Panc1 (cell line): ENCODE measurements at regions not wholly inside any gene's neighbourhood (a gene's known extent, or its start where the extent isn't known, plus 50 kb on each side); places are given as distances from the start of the nearest gene placed in this dataset.

Experiments
- ATAC-seq: fragments of 200-7000 bp; cut with Tn5 transposase; 2 replicates; pipeline ENCODE4 v1.9.1; 2020; ENCODE audit warnings: mild to moderate bottlenecking, moderate library complexity
- BruUV-seq: library from RNA; stranded (reverse); fragments of 400-500 nt; replicated peaks from 2 replicates; lab custom pipeline; 2021; lab: Mats Ljungman, UMichigan
- CTCF ChIA-PET: fragments of 300-600 bp; sonication (Branson Sonifier 250); formaldehyde crosslinking; loops from one replicate; lab custom pipeline; 2022; ENCODE audit warnings: antibody characterized with exemption; lab: Charles Lee
- POLR2A ChIA-PET: fragments of 300-600 bp; sonication (Branson Sonifier 250); formaldehyde crosslinking; loops from one replicate; lab custom pipeline; 2022; ENCODE audit warnings: antibody characterized with exemption; lab: Charles Lee
- DNase-seq: peaks from one replicate; pipeline ENCODE4 v3.0.0-alpha.2; 2010; ENCODE audit warnings: low read depth, low spot score
- H3K27ac ChIP-seq: 2 replicates; pipeline ENCODE4 v1.5.1; 2011; ENCODE audit warnings: mild to moderate bottlenecking, low read length, inconsistent platforms
- H3K27me3 ChIP-seq: fragments of 200-500 bp; sonication (Bioruptor generic); 2 replicates; pipeline ENCODE4 v1.6.0; 2014; ENCODE audit warnings: low read length, inconsistent platforms; ENCODE audit not compliant: control insufficient read depth, insufficient read depth
- H3K36me3 ChIP-seq: fragments of 200-500 bp; sonication (Bioruptor generic); 2 replicates; pipeline ENCODE4 v1.5.1; 2014; ENCODE audit warnings: inconsistent platforms, mild to moderate bottlenecking, low read length, moderate library complexity; ENCODE audit not compliant: control insufficient read depth, insufficient read depth
- H3K4me1 ChIP-seq: 2 replicates; pipeline ENCODE4 v1.5.1; 2011; ENCODE audit warnings: inconsistent platforms, mild to moderate bottlenecking, low read length, moderate library complexity; ENCODE audit not compliant: control insufficient read depth, insufficient read depth
- H3K4me3 ChIP-seq, 2 experiments: 2 replicates each; pipeline ENCODE4 v1.5.1; 2011 to 2012; ENCODE audit warnings: low read depth in 2 of 2, low read length in 2 of 2, mild to moderate bottlenecking in 2 of 2, inconsistent platforms in 1 of 2, moderate library complexity in 1 of 2
- H3K9me3 ChIP-seq: fragments of 200-500 bp; sonication (Bioruptor generic); 2 replicates; pipeline ENCODE4 v1.5.1; 2014; ENCODE audit warnings: low read depth, mild to moderate bottlenecking, inconsistent platforms, low read length, moderate library complexity; ENCODE audit not compliant: control insufficient read depth, insufficient read depth
- CTCF ChIP-seq: fragments of 450-650 bp; IDR thresholded peaks from 2 replicates; pipeline ENCODE4 v1.5.1; 2017; ENCODE audit warnings: mild to moderate bottlenecking
- POLR2AphosphoS5 ChIP-seq: IDR thresholded peaks from 2 replicates; pipeline ENCODE4 v1.6.1; 2012; ENCODE audit warnings: mild to moderate bottlenecking, low read depth, low read length, moderate library complexity
- REST ChIP-seq, 2 experiments: IDR thresholded peaks; 2 replicates each; pipeline ENCODE4 v1.6.1; 2011 to 2012; ENCODE audit warnings: low read depth in 2 of 2, control low read depth in 1 of 2, low read length in 1 of 2, mild to moderate bottlenecking in 1 of 2, moderate library complexity in 1 of 2; ENCODE audit not compliant: insufficient read depth in 1 of 2
- SIN3A ChIP-seq: IDR thresholded peaks from 2 replicates; pipeline ENCODE4 v1.6.1; 2012; ENCODE audit warnings: low read depth, mild to moderate bottlenecking, low read length, moderate library complexity, borderline replicate concordance; ENCODE audit not compliant: insufficient read depth
- TCF7L2 ChIP-seq: IDR thresholded peaks from 2 replicates; pipeline ENCODE4 v1.6.1; 2011; ENCODE audit warnings: mild to moderate bottlenecking, low read depth, low read length, inconsistent platforms
- in situ Hi-C: cut with HindIII; loops from 2 replicates; pipeline ENCODE4 v1.10.0; 2016; ENCODE audit warnings: low sequenced_read_pairs, low pct_unique_long_range_greater_than_20kb
- intact Hi-C: fragments of 100-400 bp; cut with micrococcal nuclease; formaldehyde crosslinking; loops from one replicate; pipeline ENCODE4 v1.10.0; 2022; ENCODE audit not compliant: unreplicated experiment

GRCh38 chr3:187533797-187534196, 136.4 kb downstream of the SST start:
- in situ Hi-C loops = no loop called here

GRCh38 chr3:187531831-187532230, 138.4 kb downstream of the SST start:
- no peak for TF ChIP-seq REST (IDR thresholded peaks at IDR 0.05; ENCODE audit: insufficient read depth in 1 of 2, low read depth in 2 of 2, low read length in 1 of 2)
- no peak for TF ChIP-seq TCF7L2
- TF ChIP-seq SIN3A = no peak
- TF ChIP-seq POLR2AphosphoS5 = no peak
- no peak for TF ChIP-seq CTCF
- Histone ChIP-seq H3K9me3 (no peaks in the 10 kb centered on the region), H3K27ac (no peak overlapping the region), H3K36me3 (no peaks in the 10 kb centered on the region), H3K4me3 (no peak overlapping the region), H3K27me3 (no peaks in the 10 kb centered on the region; the same call in 1 of the 2 replicates), H3K4me1 (no peaks in the 10 kb centered on the region)
- no peak for DNase-seq
- in situ Hi-C loops = no loop called here
- ChIA-PET CTCF (no interaction called here), POLR2A (no interaction called here)
- no peak for ATAC-seq
- intact Hi-C loops = no loop called here
- BruUV-seq = no TSS peak

More at GRCh38 chr3:187533797-187534196, 136.4 kb downstream of the SST start:
- Histone ChIP-seq H3K27ac (no peak overlapping the region), H3K36me3 (no peaks in the 10 kb centered on the region), H3K27me3 (no peaks in the 10 kb centered on the region; the same call in 1 of the 2 replicates), H3K9me3 (no peaks in the 10 kb centered on the region), H3K4me3 (no peak overlapping the region), H3K4me1 (no peaks in the 10 kb centered on the region)
- intact Hi-C loops = no loop called here
- ATAC-seq = no peak
- TF ChIP-seq REST (IDR thresholded peaks at IDR 0.05; ENCODE audit: insufficient read depth in 1 of 2, low read depth in 2 of 2, low read length in 1 of 2) (no peak), POLR2AphosphoS5 (no peak), SIN3A (no peak), TCF7L2 (no peak), CTCF (no peak)
- CTCF ChIA-PET = no interaction called here
- no peak for DNase-seq
- POLR2A ChIA-PET = no interaction called here
- BruUV-seq = no TSS peak
